Right ventricle myocardium inferior (tissue), 1 donor: ENCODE measurements at regions not wholly inside any gene's neighbourhood (a gene's known extent, or its start where the extent isn't known, plus 50 kb on each side); places are given as distances from the start of the nearest gene placed in this dataset.
"Not testable (repeated sequence)": the region's sequence is repeated elsewhere in the genome, so short reads cannot be mapped to it uniquely, and the experiment has no call there.

Experiments used
- ATAC-seq: fragments of 200-7000 bp; cut with Tn5 transposase; one replicate; pipeline ENCODE4 v1.9.1; 2020; ENCODE audit warnings: mild to moderate bottlenecking, moderate library complexity
- DNase-seq: peaks from one replicate; pipeline ENCODE4 v3.0.0; 2021; ENCODE audit errors: missing footprints
- intact Hi-C: fragments of 100-400 bp; cut with DNase I; formaldehyde crosslinking; loops from one replicate; pipeline ENCODE4 v1.11.0; 2022
- donor health status: DM: no; HTN: yes; CAD: no; lungs with severe emphysema.

DNA sequence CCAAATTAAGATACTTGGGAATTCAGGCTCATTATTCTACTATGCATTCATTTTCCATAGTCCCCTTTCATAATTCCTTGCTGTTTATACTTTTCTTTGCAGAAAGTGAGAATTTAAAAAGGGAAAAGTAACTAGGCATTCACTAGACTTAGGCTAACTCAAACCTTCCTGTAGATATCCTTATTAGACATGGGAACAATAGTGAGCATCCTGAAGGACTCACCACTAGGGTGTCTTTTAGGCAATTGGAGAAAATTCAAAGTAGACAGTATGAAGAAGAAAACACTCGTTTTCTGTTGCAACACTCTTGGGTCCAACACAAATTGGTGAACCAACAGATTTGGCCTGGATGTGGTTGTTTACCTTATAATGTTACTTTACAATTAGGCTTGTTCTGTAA is 213.2 kb upstream of the GRIN3A start:
- intact Hi-C loops: no loop called here
- ATAC-seq (no peak), DNase-seq (no peak)

DNA sequence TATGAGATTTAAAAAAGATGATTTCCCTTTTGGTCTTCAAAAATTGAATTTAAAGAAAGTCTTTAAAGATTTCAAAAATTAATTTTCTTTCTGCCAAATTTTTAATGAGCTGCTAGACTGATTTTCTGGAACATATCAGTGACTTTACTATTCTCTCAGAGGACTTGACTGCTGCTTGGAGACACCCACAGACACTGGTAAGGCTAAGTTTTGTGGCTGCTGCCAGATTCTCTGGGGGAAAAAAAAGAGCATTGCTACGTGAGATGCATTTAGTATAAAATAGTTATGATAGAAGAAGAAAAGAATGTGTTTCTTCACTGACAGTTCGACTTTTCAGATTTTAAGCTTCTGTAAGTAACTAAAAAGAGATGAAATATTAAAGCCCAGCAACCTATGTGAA is 193.3 kb upstream of the GRIN3A start:
- ATAC-seq: no peak
- DNase-seq: no peak
- intact Hi-C loops: no loop called here

DNA sequence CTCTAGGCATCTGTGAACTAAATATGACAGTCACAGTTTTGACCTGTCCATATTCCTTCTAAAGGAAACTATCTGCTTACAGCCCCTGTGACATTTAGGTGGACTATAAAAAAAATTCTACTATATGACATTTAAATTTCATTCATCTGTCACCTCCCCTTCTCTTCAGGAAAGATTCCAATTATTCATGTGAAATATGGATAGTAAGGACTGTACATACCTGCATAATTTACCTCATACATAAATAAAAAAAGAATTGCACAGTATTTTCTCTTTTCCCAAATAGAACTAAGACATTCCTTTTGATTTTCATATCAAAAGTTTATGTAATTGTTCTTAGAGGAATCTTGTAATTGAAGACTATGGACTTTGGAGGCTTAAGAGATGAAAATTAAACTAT is 192.3 kb upstream of the GRIN3A start:
- intact Hi-C loops: no loop called here
- ATAC-seq: no peak
- DNase-seq: no peak

DNA sequence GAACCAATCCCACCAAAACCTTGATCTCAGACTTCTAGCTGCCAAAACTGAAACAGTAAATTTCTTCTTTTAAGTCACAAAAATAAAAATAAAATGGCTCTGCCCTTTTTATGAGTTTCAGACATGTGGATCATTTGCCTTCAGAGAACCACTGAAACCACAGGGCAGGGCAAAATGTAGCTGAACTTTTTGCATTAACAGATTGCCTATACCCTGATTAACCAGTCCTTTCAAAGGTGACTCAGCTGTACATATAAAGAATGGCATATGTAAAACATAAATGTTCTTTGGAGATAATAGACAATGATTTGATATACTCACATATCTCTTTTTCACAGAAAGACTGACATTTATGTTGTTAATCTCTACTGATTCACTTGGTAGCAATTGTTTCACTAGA is 187.1 kb upstream of the GRIN3A start:
- ATAC-seq (no peak), DNase-seq (no peak)
- intact Hi-C loops: no loop called here

DNA sequence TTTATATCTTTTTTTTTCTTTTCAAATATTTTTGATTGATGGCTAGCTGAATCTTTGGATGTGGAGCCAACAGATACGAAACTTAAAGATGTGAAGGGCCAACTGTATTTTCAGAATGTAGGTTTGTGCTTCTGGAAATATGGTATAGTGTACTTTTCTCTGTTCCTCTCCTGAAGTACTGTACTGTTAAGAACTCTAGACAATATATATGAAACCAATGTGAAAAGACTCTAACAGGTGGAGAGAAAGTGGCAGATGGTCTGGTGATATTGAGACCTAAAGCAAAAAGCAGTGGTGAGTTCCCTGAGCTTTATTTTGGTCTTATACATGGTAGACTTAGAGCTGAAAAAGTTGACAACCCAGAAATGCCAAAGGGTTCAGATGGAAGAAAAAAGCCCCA is 185.0 kb upstream of the GRIN3A start:
- intact Hi-C loops: no loop called here
- no peak for ATAC-seq
- no peak for DNase-seq

DNA sequence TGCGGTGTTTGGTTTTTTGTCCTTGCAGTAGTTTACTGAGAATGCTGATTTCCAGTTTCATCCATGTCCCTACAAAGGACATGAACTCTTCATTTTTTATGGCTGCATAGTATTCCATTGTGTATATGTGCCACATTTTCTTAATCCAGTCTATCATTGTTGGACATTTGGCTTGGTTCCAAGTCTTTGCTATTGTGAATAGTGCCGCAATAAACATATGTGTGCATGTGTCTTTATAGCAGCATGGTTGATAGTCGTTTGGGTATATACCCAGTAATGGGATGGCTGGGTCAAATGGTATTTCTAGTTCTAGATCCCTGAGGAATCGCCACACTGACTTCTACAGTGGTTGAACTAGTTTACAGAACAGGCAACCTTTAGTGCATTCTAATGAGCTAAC is 178.5 kb upstream of the GRIN3A start:
- DNase-seq, intact Hi-C loops, ATAC-seq: not testable (repeated sequence)

DNA sequence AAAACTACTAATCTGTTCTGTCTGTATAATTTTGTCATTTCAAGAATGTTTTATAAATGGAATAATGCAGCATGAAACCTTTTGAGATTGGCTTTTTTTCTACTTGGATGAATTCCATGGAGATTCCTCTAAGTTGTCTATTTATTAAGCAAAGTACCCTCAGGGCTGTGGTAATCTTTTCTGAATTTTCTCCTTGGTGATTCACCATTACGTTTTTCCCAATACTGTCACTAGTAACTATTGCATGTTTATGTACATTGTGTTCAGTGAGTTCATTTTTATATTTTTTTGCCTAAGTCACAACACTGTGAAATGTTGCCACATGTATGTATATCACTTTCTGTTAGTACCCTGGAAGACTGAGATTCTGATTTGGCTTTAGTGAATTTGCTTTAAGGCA is 177.0 kb upstream of the GRIN3A start:
- ATAC-seq: no peak

DNA sequence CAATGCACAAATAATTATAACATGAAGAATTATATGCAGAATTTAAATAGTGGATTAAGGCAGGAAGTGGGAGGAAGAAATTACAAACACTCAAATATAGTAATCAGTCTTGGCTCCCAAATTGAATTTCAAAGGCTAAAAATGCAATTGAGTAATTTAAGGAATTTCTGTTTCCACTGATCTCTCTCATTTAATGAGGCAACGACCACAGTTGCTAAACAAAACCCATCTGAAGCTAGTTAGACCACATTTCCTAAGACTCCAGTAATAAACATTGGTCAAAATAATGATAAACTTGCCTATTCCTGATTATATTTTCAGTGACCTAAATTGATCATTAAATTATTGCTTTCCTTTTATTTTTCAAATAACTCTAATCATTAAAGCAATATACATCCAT is 174.3 kb upstream of the GRIN3A start:
- intact Hi-C loops: no loop called here
- ATAC-seq (no peak), DNase-seq (no peak)

More for the DNA sequence above, 177.0 kb upstream of the GRIN3A start:
- intact Hi-C loops: no loop called here
- DNase-seq: no peak

DNA sequence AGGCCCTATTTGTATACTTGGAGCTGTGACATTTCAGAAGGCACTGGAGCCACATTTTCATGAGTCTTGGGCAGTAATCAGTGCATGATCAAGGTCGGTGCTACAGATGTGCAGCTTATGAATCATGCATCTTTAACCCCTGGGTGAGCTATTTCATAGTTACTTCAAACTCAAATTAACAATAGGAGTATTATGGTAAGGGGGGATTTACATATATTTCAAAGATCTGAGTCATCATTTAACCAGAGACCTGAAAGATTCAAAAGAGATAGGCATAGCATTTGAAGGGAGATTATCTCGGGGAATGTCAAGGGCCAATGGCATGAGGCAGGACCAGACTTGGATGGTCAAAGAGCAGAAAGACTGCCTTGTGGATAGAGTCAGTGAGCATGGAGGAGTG is 169.0 kb upstream of the GRIN3A start:
- intact Hi-C loops: no loop called here
- ATAC-seq (no peak), DNase-seq (no peak)

DNA sequence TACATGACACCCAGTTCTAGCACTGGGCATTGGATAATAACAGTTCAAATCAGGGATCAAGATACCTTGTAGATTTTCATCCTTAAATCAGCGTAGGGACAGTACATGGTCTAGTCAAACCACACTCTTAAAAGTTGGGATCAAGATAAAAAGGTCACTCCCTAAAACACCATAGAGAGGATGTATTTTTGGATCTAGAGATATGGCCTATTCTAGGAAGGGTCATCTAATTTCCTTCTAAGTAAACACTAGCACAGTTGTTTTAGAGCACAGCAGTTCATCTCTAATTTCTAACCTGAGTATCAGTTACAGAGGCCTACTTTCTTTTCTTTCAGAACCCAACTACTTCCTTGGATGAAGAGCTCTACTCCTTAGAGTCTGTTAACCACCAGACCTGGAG is 166.4 kb upstream of the GRIN3A start:
- ATAC-seq (no peak), DNase-seq (no peak)
- intact Hi-C loops: no loop called here

DNA sequence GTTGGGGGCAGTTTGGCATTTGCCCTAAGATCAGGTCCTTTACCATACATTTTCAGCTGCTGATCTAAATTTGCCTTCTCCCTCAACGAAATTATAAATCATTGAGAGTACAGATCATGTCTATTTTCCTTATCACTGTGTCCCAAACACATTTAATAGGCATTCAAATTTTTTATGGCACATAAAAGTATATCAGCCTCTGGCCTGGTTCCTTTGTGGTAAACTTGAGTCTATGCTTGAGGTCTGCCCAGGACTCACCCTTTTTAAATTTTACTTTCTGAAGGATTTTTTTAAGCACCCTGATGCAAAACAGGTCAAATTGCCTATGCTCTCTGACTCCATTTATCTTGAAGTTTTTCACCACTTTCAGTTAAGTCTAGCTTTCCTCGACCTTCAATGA is 163.6 kb upstream of the GRIN3A start:
- intact Hi-C loops: no loop called here
- DNase-seq: no peak
- ATAC-seq: no peak

DNA sequence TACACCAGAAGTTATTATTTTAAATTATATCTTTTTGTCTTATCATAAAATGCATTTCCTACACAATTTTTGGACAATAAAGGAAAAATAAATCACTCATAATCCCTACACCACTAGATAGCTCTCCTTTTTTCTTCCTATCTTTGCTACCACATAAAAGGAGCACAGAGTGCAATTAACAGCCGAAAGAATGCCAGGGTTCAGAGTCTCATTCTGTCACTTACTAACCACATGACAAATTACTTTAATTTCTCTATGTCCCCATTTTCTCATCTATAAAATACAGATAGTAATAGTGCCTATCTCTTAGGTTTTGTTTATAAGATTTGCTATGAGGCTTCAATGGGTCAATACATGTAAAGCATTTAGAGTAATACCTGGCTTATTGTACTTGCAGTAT is 158.7 kb upstream of the GRIN3A start:
- no peak for ATAC-seq
- intact Hi-C loops: no loop called here
- DNase-seq: no peak

DNA sequence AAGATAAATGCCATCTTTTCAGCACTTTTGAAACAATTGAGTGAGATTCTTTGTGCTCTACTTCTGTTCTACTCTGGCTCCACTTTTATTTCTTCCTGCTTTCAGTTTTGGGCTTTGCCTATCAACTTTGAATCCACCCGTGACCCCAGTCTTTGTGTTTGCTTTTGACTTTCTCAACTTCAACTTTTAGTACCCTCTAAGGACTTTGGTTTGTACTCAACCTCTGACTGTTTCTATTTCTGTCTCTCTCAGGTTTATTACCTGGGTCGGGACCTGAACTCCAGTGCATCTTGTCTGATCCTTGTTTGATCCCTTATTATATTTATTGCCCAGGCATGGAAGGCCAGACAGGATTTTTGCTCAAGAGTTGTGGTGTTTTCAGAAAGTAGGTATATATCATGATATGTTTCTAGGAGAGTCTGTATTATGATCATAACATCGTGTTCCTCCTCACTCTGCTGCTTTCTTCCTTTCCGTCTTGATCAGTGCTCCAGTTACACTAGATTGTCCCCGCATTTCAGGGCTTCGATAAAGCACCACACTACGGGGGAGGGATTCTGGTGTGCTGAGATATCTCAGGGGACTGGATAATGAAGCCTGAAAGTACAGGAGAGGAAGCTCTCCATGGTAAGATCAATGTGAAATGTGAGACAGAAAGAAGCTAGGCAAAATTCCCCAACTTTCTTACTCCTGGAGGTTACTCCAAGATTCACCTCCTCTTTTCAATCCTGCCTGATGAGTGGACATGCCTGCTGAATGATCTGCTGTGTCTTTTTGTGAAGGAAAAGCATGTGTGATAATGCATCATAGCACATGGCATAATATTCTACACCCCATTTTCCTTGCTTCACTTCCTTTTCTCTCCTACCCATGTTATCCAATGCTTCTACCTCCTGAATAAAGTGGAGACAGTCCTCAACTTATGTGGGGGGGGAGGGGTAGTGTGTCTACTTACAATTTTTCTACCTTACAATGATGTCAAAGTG is 155.5 kb upstream of the GRIN3A start:
- intact Hi-C loops: no loop called here

DNA sequence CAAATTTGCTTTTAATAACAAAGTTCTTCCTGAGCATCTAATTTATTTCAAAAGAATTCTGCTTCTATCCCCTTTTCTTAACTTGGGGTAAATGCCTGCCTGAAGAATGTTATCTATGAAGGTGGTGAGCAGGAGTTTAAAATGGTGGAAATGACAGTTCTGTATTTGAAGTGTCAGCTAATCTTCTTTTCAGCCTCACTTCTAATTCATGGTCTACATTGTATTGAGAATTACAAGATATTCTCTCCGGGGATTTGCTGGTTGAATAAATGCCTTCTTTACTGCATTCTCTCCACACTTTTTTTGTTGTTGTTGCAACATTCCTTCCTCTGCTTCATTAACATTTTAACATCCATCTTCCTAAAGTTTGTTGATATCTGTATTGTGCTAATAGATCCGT is 143.1 kb upstream of the GRIN3A start:
- intact Hi-C loops: no loop called here

More for the DNA sequence above, 155.5 kb upstream of the GRIN3A start:
- ATAC-seq (no peak), DNase-seq (no peak)

DNA sequence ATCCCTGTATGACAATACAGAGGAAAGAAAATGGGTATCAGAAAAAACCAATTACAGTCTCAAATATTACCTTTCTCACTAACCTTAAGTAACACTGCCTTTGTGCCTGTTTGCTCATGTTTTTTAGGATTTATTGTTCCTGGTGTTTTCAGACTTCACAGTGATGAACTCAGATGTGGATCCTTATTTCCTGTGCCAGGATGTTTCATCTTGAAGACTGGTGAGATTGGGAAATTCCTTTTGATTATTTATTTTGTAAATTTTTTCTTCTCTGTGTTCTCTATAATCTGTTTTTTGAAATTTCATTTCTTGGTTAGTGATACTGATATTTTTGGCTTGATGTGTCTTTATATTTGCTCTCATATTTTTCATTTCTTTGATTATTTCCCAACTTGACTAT is 142.4 kb upstream of the GRIN3A start:
- ATAC-seq: no peak
- DNase-seq: no peak
- intact Hi-C loops: no loop called here

More for the DNA sequence above, 143.1 kb upstream of the GRIN3A start:
- no peak for ATAC-seq
- DNase-seq: no peak

DNA sequence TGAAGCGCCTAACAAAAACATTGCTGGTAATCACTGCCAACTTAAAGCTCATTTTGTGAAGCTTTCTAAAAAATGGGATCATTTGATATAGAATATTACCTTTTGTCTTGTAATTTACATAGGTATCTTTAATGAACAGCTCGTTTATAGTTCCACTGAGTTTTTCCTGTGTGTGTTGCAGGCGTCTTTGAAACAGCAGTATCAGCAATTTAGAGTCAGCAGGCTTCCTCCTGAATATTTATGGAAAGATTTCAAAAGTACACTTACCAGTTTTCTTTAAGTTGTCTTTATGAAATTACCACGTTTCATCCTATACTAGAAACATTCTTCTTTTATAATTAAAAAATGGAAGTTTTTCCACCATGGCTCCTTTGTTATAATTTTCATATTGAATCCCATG is 140.3 kb upstream of the GRIN3A start:
- ATAC-seq (no peak), DNase-seq (no peak)
- intact Hi-C loops: no loop called here

DNA sequence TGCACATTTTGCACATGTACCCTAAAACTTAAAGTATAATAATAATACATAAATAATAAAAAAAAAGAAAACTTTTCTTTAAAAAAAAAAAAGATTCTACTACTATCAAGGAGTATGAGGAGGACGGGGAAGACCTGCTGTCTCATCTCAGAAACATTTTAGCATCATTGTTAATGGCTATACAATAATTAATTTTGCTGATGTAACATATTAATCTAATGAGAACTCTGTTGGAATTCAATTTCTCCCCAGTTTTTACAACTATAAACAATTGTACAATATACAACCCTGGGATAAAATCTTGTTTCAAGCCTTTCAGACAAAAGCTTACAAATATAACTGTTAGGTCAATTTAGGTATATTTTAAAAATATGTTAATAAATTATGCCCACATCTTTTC is 139.0 kb upstream of the GRIN3A start:
- no peak for ATAC-seq
- intact Hi-C loops: no loop called here

DNA sequence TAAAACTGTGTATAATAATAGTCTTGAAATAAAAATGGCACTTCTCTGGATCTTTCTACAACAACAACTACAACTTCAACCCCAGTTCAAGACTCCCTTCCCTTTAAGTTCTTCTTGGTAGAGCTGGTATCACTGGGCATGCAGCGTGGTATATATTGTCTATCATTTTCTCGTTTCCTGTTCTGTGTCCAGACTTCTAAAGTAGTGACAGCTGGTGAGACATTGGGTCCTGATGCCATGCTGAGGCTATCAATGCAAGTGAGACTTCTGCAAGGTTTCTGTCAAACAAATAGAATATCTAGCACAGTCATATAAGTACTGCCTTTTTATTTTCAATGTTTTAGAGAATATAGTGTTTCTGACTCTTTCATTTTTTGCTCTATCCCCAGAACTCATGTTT is 123.0 kb upstream of the GRIN3A start:
- ATAC-seq (no peak), DNase-seq (no peak)
- intact Hi-C loops: no loop called here

More for the DNA sequence above, 139.0 kb upstream of the GRIN3A start:
- no peak for DNase-seq

DNA sequence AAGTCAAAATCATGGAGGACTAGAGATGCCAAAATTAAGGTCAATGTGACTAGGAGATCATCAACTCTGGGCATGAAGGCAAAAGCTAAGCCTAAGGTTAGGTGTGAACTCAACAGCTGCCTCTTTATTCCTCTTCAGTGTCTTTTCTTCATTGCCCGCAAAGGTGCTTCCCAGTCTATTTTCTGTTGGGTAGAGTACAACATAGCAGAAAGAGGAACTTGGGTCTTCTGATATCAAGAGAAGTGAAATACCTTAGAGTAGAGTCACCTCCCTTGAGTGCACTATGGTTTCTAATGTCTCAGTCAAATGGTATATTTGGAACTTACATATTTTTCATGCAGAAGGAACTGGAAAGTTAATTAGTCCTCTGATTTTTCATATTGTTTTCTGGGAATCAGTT is 122.5 kb upstream of the GRIN3A start:
- ATAC-seq (no peak), DNase-seq (no peak)
- intact Hi-C loops: no loop called here

DNA sequence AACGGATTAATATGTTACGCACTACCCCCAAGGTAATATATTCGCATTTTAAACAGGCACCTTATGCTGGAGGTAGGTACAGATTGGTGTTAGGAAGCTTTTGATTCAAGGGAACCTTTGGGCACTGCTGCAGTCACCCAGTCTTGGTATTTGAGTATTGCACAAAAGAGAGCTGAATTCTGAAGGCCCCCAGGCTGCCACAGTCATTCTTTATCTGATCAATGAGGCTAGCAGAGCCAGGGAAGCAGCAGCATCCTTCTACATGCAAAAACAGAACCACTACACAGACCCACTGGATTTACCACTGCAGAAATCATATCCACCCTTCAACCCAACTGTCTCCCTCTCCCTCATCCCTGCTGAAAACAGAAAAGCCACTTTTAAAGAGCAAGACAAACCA is 121.2 kb upstream of the GRIN3A start:
- DNase-seq: no peak
- intact Hi-C loops: no loop called here
- no peak for ATAC-seq

DNA sequence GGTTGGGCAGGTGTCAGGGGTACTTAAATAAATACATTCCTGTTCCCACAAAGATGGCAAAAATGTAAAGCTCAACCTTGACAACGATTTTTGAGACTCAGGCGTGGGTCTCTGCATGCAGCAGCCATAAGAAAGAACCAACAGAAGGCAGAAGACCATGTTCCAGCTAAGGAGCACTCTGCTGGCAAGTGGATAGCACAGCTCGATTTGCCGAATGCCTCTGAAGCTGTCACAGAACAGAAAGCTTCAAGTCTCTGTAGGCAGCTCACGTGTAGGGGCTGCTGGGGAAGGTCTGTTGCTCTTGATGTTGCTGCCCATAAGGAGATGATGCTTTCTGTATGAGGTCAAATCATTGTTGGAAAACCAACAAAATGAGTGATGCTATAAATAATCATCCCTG is 119.6 kb upstream of the GRIN3A start:
- intact Hi-C loops: no loop called here
- DNase-seq (no peak), ATAC-seq (no peak)
